Endothelial cell of umbilical vein (primary cell): ENCODE measurements at regions not wholly inside any gene's neighbourhood (a gene's known extent, or its start where the extent isn't known, plus 50 kb on each side); places are given as distances from the start of the nearest gene placed in this dataset.

ENCODE experiments used
- BruUV-seq: library from RNA; stranded (reverse); fragments of 400-500 nt; replicated peaks from 2 replicates; lab custom pipeline; 2021; lab: Mats Ljungman, UMichigan
- CTCF ChIA-PET: fragments of 300-600, 350-600 bp; sonication (Branson Sonifier 250); formaldehyde crosslinking; loops from one replicate; lab custom pipeline; 2021; ENCODE audit warnings: antibody characterized with exemption, inconsistent platforms; lab: Charles Lee
- POLR2A ChIA-PET: fragments of 300-600, 350-600 bp; sonication (Branson Sonifier 250); formaldehyde crosslinking; loops from one replicate; lab custom pipeline; 2021; ENCODE audit warnings: antibody characterized with exemption, inconsistent platforms; lab: Charles Lee
- DNase-seq: peaks from one replicate; pipeline ENCODE4 v3.0.0-alpha.2; 2011; ENCODE audit warnings: low read depth, low spot score
- FAIRE-seq: peaks from 2 replicates; lab custom pipeline; 2011; peaks lifted over from hg19 to GRCh38; lab: Jason Lieb, UNC
- H2AFZ ChIP-seq: 2 replicates; pipeline ENCODE4 v1.6.0; 2012; ENCODE audit warnings: low read depth, low read length, control low read depth, inconsistent platforms
- H3K27ac ChIP-seq: 2 replicates; pipeline ENCODE4 v1.5.1; 2011; ENCODE audit warnings: low read depth, mild to moderate bottlenecking, control low read depth, low read length, moderate library complexity; ENCODE audit not compliant: insufficient read depth
- H3K27me3 ChIP-seq, 2 experiments: 2 replicates each; pipeline versions ENCODE4 v1.6.0 to v1.6.1; 2011; ENCODE audit warnings: low read length in 2 of 2, mixed read lengths in 1 of 2; ENCODE audit not compliant: control insufficient read depth in 2 of 2, insufficient read depth in 2 of 2
- H3K36me3 ChIP-seq, 2 experiments: 2 replicates in 1 of 2; 3 replicates in 1 of 2; pipeline ENCODE4 v1.5.1; 2011; ENCODE audit warnings: low read length in 2 of 2, mild to moderate bottlenecking in 1 of 2, moderate library complexity in 1 of 2; ENCODE audit not compliant: control insufficient read depth in 2 of 2, insufficient read depth in 2 of 2; ENCODE audit errors: extremely low read depth in 1 of 2
- H3K4me1 ChIP-seq: 3 replicates; pipeline ENCODE4 v1.5.1; 2011; ENCODE audit warnings: mild to moderate bottlenecking, low read length; ENCODE audit not compliant: control insufficient read depth, insufficient read depth; ENCODE audit errors: extremely low read depth
- H3K4me2 ChIP-seq: 2 replicates; pipeline ENCODE4 v1.6.1; 2011; ENCODE audit warnings: low read length, control low read depth, mixed read lengths; ENCODE audit not compliant: insufficient read depth
- H3K4me3 ChIP-seq, 3 experiments: fragments of 200-600 bp in 1 of 3; sonication (generic), shearing (Covaris generic) in 1 of 3; replicated peaks in 1 of 3; 2 replicates each; pipeline ENCODE4 v1.5.1; 2011 to 2016; ENCODE audit warnings: control low read depth in 3 of 3, low read length in 3 of 3, mild to moderate bottlenecking in 2 of 3, inconsistent platforms in 1 of 3, low read depth in 1 of 3, moderate library complexity in 1 of 3; ENCODE audit not compliant: insufficient read depth in 1 of 3
- H3K79me2 ChIP-seq: 2 replicates; pipeline ENCODE4 v1.6.0; 2012; ENCODE audit warnings: low read length, inconsistent platforms; ENCODE audit not compliant: control insufficient read depth, insufficient read depth
- H3K9ac ChIP-seq: replicated peaks from 2 replicates; pipeline ENCODE3; 2011; ENCODE audit warnings: low read length, control low read depth; ENCODE audit not compliant: insufficient read depth; ENCODE audit errors: extremely low read depth
- H3K9me1 ChIP-seq: replicated peaks from 3 replicates; pipeline ENCODE4 v1.6.0; 2011; ENCODE audit warnings: mild to moderate bottlenecking, low read length; ENCODE audit not compliant: control insufficient read depth, insufficient read depth; ENCODE audit errors: extremely low read depth
- H3K9me3 ChIP-seq: replicated peaks from 2 replicates; pipeline ENCODE4 v1.5.1; 2012; ENCODE audit warnings: low read length, inconsistent platforms; ENCODE audit not compliant: control insufficient read depth, insufficient read depth
- H4K20me1 ChIP-seq: replicated peaks from 2 replicates; pipeline ENCODE3; 2011; ENCODE audit warnings: mild to moderate bottlenecking, low read length; ENCODE audit not compliant: control insufficient read depth, insufficient read depth; ENCODE audit errors: extremely low read depth
- CTCF ChIP-seq, 2 donors: IDR thresholded peaks; 1 replicate in 1 of 2; 2 replicates in 1 of 2; pipeline ENCODE4 v1.5.1; 2011; ENCODE audit warnings: low read length in 2 of 2, mild to moderate bottlenecking in 2 of 2, moderate library complexity in 2 of 2, control low read depth in 1 of 2, inconsistent platforms in 1 of 2, low read depth in 1 of 2; ENCODE audit not compliant: insufficient read depth in 1 of 2; ENCODE audit errors: extremely low read depth in 1 of 2
- EZH2 ChIP-seq: IDR thresholded peaks from 2 replicates; pipeline ENCODE4 v1.6.1; 2012; ENCODE audit warnings: borderline replicate concordance, low read depth, mild to moderate bottlenecking, moderate library complexity, low read length, inconsistent platforms; ENCODE audit not compliant: severe bottlenecking
- FOS ChIP-seq: IDR thresholded peaks from 2 replicates; pipeline ENCODE4 v1.6.1; 2011; ENCODE audit warnings: mild to moderate bottlenecking, low read length, moderate library complexity, borderline replicate concordance; ENCODE audit not compliant: insufficient read depth
- GATA2 ChIP-seq: IDR thresholded peaks from 2 replicates; pipeline ENCODE4 v1.7.0; 2011; ENCODE audit warnings: low read depth, mild to moderate bottlenecking, moderate library complexity, mixed read lengths, low read length; ENCODE audit not compliant: insufficient read length, insufficient read depth
- JUN ChIP-seq: IDR thresholded peaks from 2 replicates; pipeline ENCODE4 v1.6.1; 2011; ENCODE audit warnings: borderline replicate concordance, low read depth; ENCODE audit not compliant: insufficient read length, insufficient read depth
- MAX ChIP-seq: IDR thresholded peaks from 2 replicates; pipeline ENCODE4 v1.6.1; 2011; ENCODE audit not compliant: insufficient read depth, insufficient read length
- MYC ChIP-seq: IDR thresholded peaks from one replicate; pipeline ENCODE4 v1.6.1; 2011; ENCODE audit warnings: mild to moderate bottlenecking, low read depth, low read length
- POLR2A ChIP-seq: IDR thresholded peaks from 2 replicates; pipeline ENCODE4 v1.6.1; 2012; ENCODE audit warnings: low read depth, mild to moderate bottlenecking, control low read depth, low read length
- POLR2AphosphoS5 ChIP-seq: IDR thresholded peaks from 2 replicates; pipeline ENCODE4 v1.6.1; 2012; ENCODE audit warnings: low read depth, mild to moderate bottlenecking, control low read depth, low read length, moderate library complexity; ENCODE audit not compliant: insufficient read depth
- dilution Hi-C: fragments of 300-500 bp; cut with MboI; formaldehyde crosslinking; loops from one replicate; pipeline ENCODE4 v1.15.0; 2019; ENCODE audit warnings: low sequenced_read_pairs; ENCODE audit not compliant: extremely low pct_ligation_motif_present
- intact Hi-C: fragments of 100-400 bp; cut with micrococcal nuclease; formaldehyde crosslinking; loops from one replicate; pipeline ENCODE4 v1.10.0; 2022

- dilution Hi-C loops = no loop called here
- no peak overlapping the region for H3K4me2 ChIP-seq
- no peaks in the 10 kb centered on the region for H3K9me1 ChIP-seq
- H3K9me3 ChIP-seq = no peaks in the 10 kb centered on the region
- no peaks in the 10 kb centered on the region for H3K4me1 ChIP-seq
- H3K36me3 ChIP-seq = no peaks in the 10 kb centered on the region
- H3K79me2 ChIP-seq = no peaks in the 10 kb centered on the region
- no peak overlapping the region for H3K4me3 ChIP-seq
- TF ChIP-seq MAX (no peak), MYC (no peak), JUN (no peak), GATA2 (no peak), EZH2 (no peak), FOS (no peak), CTCF (IDR thresholded peaks at IDR 0.05; ENCODE audit: extremely low read depth in 1 of 2, insufficient read depth in 1 of 2, low read depth in 1 of 2, low read length in 2 of 2) (no peak), POLR2A (no peak), POLR2AphosphoS5 (no peak)
- ChIA-PET POLR2A (no interaction called here), CTCF (no interaction called here)
- no peak overlapping the region for H3K27ac ChIP-seq
- FAIRE-seq (no peak), DNase-seq (no peak)
- no peaks in the 10 kb centered on the region for H4K20me1 ChIP-seq
- no peaks in the 10 kb centered on the region for H3K27me3 ChIP-seq
- intact Hi-C loops = no loop called here
- H2AFZ ChIP-seq = no peak overlapping the region
- no TSS peak for BruUV-seq
- no peak overlapping the region for H3K9ac ChIP-seq
Measured at GRCh38 chr7:109986701-109987100, 1104.2 kb upstream of the LRRN3 start.
